Right lobe of liver (tissue), 6 donors: ENCODE measurements at regions not wholly inside any gene's neighbourhood (a gene's known extent, or its start where the extent isn't known, plus 50 kb on each side); places are given as distances from the start of the nearest gene placed in this dataset.

Experiments used
- ATAC-seq, 4 donors: fragments of 200-7000 bp; cut with Tn5 transposase; one replicate each; pipeline ENCODE4 v1.9.1; 2020; ENCODE audit warnings: mild to moderate bottlenecking in 4 of 4, moderate library complexity in 4 of 4
- DNase-seq, 3 donors: peaks; one replicate each; pipeline ENCODE4 v3.0.0-alpha.2; 2020
- H3K27ac ChIP-seq, 3 donors: fragments of 200-600 bp; one replicate each; pipeline ENCODE4 v1.8.0; 2022
- H3K27me3 ChIP-seq, 2 donors: fragments of 200-600 bp; one replicate each; pipeline ENCODE4 v1.8.0; 2022
- H3K36me3 ChIP-seq, 4 donors: fragments of 200-600 bp; sonication (generic) in 1 of 4; one replicate each; pipeline versions ENCODE4 v1.5.1 to v1.8.0; 2017 to 2022; ENCODE audit warnings: control low read depth in 1 of 4
- H3K4me1 ChIP-seq, 4 donors: fragments of 200-600 bp; sonication (generic) in 1 of 4; one replicate each; pipeline versions ENCODE4 v1.5.1 to v1.8.0; 2017 to 2022; ENCODE audit warnings: control low read depth in 1 of 4
- H3K4me3 ChIP-seq, 3 donors: fragments of 200-600 bp; one replicate each; pipeline ENCODE4 v1.8.0; 2022
- H3K9me3 ChIP-seq, 4 donors: fragments of 200-600 bp; sonication (generic) in 1 of 4; one replicate each; pipeline versions ENCODE4 v1.5.1 to v1.8.0; 2017 to 2022; ENCODE audit warnings: control low read depth in 1 of 4
- POLR2A ChIP-seq: fragments of 450-650 bp; IDR thresholded peaks from one replicate; pipeline ENCODE4 v1.6.1; 2017; ENCODE audit warnings: antibody characterized with exemption, mild to moderate bottlenecking
- WGBS: methylation state at CpG from one replicate; pipeline ENCODE4 v1.1.6; 2018; ENCODE audit warnings: low coverage, low lambda C conversion rate; ENCODE audit not compliant: insufficient coverage; ENCODE audit errors: missing lambda C conversion rate; 5-methylcytosine and 5-hydroxymethylcytosine counted together
- intact Hi-C, 2 donors: fragments of 100-400 bp; cut with DNase I; formaldehyde crosslinking; loops; one replicate each; pipeline versions ENCODE4 v1.11.2 to v1.14.1; 2022
- TF ChIP-seq, protein P1 (sequence below), 4 donors: fragments of 200-600 bp in 3 of 4; fragments of 450-650 bp in 1 of 4; IDR thresholded peaks; one replicate each; pipeline versions ENCODE4 v1.5.1 to v1.8.0; 2016 to 2022; ENCODE audit warnings: antibody characterized with exemption in 4 of 4, mild to moderate bottlenecking in 2 of 4
- donor health status: DM: no; HTN: yes; CAD: no.
- donor health status: DM: no; HTN: no; CAD: no.
- donor health status: DM: no; HTN: no; CAD: no.
- donor health status: DM: no; HTN: yes; CAD: no.
- donor health status: DM: no; HTN: yes; CAD: no.

DNA sequence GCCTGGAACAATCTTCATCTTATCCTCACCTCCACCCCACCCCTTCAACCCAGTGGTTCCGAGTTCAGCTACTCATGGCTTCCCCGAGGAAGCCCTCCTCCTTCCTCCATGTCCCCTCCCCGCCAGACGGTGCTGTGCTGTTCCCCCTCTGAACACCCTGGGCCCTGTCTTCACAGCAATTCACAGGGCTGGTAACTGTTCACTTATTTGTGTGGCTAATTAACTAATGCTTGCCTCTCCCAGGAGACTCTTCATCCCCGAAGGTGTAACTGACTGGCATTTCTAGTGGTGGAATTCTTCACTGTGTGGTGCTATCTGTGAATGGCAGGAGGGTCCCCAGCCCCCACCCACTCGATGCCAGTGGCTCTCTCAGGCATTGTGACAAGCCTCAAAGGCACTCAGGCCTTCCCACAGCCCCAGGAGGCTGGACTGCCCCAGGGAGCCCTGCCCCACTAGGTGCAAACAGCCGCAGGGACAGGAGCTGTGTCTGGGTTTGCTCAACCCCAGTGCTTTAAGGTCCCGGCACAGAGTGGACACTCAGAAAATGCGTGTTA, 133.7 kb upstream of the ID2 start:
- no peak for TF ChIP-seq POLR2A
- TF ChIP-seq, protein P1, sequence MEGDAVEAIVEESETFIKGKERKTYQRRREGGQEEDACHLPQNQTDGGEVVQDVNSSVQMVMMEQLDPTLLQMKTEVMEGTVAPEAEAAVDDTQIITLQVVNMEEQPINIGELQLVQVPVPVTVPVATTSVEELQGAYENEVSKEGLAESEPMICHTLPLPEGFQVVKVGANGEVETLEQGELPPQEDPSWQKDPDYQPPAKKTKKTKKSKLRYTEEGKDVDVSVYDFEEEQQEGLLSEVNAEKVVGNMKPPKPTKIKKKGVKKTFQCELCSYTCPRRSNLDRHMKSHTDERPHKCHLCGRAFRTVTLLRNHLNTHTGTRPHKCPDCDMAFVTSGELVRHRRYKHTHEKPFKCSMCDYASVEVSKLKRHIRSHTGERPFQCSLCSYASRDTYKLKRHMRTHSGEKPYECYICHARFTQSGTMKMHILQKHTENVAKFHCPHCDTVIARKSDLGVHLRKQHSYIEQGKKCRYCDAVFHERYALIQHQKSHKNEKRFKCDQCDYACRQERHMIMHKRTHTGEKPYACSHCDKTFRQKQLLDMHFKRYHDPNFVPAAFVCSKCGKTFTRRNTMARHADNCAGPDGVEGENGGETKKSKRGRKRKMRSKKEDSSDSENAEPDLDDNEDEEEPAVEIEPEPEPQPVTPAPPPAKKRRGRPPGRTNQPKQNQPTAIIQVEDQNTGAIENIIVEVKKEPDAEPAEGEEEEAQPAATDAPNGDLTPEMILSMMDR (IDR thresholded peaks at IDR 0.05), result no peak
- DNase-seq, result peak in 1 of 3 donors; percentile 31
- 69% methylated on average over 5 of the region's 9 CpGs for WGBS

DNA sequence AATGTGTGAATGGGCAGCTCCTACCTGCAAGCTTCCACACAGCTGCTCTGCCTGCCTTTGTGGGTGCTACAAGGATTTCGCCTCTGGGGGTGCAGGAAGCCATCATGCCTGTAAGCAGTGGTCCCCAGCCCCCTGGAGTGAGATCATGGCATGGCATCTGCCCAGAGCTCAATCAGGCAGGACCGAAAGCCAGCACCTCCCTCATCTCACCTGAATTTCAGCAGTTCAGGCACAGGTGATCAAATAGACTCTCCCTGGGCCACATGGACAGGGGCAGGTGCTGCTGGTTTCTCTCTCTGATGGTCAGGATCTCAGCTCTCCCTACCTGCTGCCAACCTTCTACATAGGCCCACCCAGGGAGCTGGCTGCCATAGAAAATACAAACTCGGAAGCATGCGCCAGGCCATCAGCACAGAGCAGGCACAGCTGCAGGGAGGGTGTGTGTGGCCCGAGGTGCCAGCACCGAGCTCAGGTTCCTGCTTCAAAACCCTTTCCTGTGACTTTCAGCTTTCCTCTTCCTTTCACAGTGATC, 133.2 kb upstream of the ID2 start:
- peak in 1 of 3 donors; percentile 31 for DNase-seq
- TF ChIP-seq POLR2A, result no peak
- TF ChIP-seq, protein P1 (IDR thresholded peaks at IDR 0.05), result no peak
- Histone ChIP-seq H3K4me1 (peaks cover 0 to 7% (median 0%) of the 10 kb centered on the region in 4 donors), H3K4me3 (no peak overlapping the region), H3K27ac (no peak overlapping the region), H3K36me3 (no peaks in the 10 kb centered on the region), H3K27me3 (no peaks in the 10 kb centered on the region), H3K9me3 (no peaks in the 10 kb centered on the region)
- no peak for ATAC-seq
- 60% methylated on average over 1 of the region's 6 CpGs for WGBS
- intact Hi-C loops, result no loop called here

More for the DNA sequence above, 133.7 kb upstream of the ID2 start:
- no peaks in the 10 kb centered on the region for H3K27me3 ChIP-seq
- peaks cover 0 to 2% (median 0%) of the 10 kb centered on the region in 4 donors for H3K4me1 ChIP-seq
- intact Hi-C loops, result no loop called here
- H3K9me3 ChIP-seq, result no peaks in the 10 kb centered on the region
- no peaks in the 10 kb centered on the region for H3K36me3 ChIP-seq
- H3K4me3 ChIP-seq, result no peak overlapping the region
- H3K27ac ChIP-seq, result no peak overlapping the region
- ATAC-seq, result no peak

DNA sequence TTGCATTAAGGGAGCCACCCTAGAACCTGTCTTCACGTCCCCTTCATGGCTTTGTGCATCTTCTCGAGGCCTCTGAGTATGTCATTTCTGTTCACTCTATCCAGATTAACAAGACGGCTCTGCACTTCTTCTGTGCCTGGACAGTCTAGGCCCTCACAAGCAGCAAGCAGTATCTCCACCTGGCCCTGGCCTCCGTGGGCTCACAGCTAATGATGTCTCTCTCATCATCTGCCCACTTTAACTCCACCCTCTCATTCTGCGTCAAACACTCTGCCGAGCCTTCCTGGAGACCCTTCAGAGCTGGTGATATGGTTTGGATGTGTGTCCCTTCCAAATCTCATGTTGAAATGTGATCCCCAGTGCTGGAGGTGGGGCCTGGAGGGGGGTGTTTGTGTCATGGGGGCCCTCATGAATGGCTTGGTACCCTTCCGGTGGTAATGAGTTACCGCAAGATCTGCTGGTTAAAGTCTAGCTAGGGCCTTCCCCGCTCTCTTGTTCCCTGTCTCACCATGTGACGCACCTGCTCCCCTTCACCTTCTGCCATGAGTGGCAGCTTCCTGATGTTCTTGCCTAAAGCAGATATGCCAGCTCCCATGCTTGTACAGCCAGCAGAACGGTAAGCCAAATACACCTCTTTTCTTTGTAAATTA, 132.5 kb upstream of the ID2 start:
- intact Hi-C loops, result no loop called here
- WGBS, result 91% methylated on average over 7 of the region's 11 CpGs
- peak in 1 of 3 donors; percentile 27 for DNase-seq

DNA sequence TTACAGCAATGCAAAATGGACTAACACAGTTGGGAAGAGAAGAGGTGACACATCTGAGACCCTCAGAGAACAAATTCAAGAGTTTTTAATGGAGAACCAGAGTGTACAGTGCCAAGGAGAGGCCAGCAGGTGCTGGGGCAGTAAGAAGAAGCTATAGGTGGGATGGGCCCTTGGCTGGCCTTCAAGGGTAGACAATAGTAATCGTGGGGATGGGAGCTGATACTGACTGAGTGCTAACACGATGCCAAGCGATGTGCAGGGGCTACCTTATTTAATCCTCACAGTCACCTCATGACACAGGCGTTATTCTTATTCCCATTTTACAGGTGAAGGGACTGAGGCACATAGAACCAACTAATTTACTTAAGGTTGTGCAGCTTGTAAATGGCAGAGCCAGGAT, 131.9 kb upstream of the ID2 start:
- no peak for DNase-seq
- Histone ChIP-seq H3K36me3 (no peaks in the 10 kb centered on the region), H3K9me3 (no peaks in the 10 kb centered on the region), H3K27me3 (no peaks in the 10 kb centered on the region), H3K4me3 (no peak overlapping the region), H3K27ac (no peak overlapping the region), H3K4me1 (peaks cover 0 to 13% (median 0%) of the 10 kb centered on the region in 4 donors)
- TF ChIP-seq, protein P1 (IDR thresholded peaks at IDR 0.05), result no peak
- no peak for TF ChIP-seq POLR2A
- ATAC-seq, result no peak
- intact Hi-C loops, result no loop called here
- WGBS, result 100% methylated on average over 1 of the region's 4 CpGs

More for the DNA sequence above, 132.5 kb upstream of the ID2 start:
- no peak overlapping the region for H3K27ac ChIP-seq
- no peaks in the 10 kb centered on the region for H3K36me3 ChIP-seq
- peaks cover 0 to 13% (median 0%) of the 10 kb centered on the region in 4 donors for H3K4me1 ChIP-seq
- TF ChIP-seq, protein P1 (IDR thresholded peaks at IDR 0.05), result no peak
- TF ChIP-seq POLR2A, result no peak
- no peak overlapping the region for H3K4me3 ChIP-seq
- H3K9me3 ChIP-seq, result no peaks in the 10 kb centered on the region
- no peak for ATAC-seq
- H3K27me3 ChIP-seq, result no peaks in the 10 kb centered on the region
